Skin of body (tissue), 1 donor: ENCODE measurements at regions not wholly inside any gene's neighbourhood (a gene's known extent, or its start where the extent isn't known, plus 50 kb on each side); places are given as distances from the start of the nearest gene placed in this dataset.
"Not testable (repeated sequence)": the region's sequence is repeated elsewhere in the genome, so short reads cannot be mapped to it uniquely, and the experiment has no call there.

Source experiments
- DNase-seq: peaks from one replicate; lab custom pipeline; 2025; lab: John Stamatoyannopoulos, UW

GRCh38 chr1:181948372-181948771 lies 113.1 kb downstream of the ZNF648 start:
- DNase-seq, result no peak

DNA sequence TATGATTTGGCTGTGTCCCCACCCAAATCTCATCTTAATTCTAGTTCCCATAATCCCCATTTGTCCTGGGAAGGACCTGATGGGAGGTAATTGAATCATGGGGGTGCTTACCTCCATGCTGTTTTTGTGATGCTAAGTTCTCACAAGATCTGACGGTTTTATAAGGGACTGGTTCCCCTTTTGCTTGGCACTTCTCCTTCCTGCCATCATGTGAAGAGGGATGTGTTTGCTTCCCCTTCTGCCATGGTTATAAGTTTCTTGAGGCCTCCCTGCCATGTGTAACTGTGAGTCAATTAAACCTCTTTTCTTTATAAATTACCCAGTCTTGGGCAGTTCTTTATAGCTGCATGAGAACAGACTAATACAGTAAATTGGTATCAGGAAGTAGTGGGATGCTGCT lies 114.1 kb downstream of the ZNF648 start:
- DNase-seq, result no peak

GRCh38 chr1:181936768-181937581 lies 124.5 kb downstream of the ZNF648 start:
- DNase-seq, result no peak

DNA sequence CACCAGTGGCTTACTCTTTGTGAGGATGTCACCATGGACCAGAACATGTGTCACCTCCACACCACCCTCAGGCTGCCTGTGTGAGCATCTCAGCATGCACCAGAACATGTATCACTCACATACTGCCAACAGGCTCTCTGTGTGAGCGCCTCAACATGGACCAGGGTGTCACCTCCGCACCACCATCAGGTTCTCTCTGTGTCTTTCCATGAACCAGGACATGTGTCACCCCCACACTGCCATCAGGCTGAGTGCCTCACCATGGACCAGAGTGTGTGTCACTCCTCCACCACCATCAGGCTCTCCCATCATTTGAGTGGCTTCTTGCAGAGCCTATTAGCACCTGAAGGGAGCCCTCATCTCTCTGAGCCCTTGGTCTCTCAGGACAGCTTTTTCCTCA lies 125.2 kb downstream of the ZNF648 start:
- DNase-seq, result no peak

DNA sequence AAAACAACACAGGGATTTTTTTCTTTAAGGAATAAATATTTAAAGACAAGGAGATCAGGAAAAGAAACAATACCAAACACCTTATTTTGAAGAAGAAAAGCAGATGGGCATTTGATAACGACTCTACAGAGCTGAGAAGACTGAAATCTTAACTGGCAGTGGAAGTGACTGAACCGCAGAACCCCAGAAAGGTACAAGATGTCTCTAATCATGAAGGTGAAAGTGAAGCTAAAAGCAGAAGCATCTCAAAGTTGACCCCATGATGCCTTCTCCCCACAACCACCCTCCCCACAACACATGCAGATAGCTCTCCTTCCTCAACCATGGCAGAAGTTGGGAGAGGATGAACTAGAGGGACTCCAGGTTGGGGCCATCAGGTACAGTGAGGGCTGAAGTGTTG lies 129.6 kb downstream of the ZNF648 start:
- no peak for DNase-seq

DNA sequence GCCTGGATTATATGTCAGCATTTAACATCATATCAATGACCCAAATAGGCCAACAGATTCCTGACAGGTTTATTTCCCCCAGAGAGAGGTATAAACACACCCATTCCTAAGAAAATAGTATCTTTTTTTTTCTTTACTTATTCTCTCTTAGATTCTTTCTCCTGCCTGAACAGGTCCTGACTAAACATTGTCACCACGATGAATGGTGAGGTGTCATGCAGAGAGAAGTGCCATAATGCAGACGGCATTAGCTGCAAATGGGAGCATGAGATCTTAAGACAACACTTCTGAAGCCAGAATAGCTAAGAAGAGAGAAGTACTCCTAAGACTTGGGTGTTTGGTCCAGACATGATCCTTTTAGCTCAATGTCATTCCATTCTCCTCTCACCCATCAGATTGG lies 131.3 kb downstream of the ZNF648 start:
- no peak for DNase-seq

DNA sequence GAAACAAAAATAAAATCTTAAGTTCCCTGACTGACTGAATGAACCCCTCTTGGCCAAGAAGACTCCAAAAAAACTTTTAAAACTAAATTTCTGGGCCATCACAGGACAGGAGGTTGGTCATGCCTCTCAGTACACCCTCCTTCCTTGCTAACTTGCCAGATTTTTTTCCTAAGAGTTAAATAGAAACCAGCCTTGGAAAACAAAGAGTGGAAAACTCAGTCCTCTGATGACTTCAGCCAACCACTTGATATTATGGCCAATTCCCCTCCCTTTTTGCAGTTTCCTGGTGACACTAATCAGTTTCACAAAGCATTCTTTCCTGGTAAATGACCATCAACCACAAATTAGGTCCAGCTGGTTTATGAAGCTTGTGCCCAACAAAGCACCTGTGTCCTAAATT lies 134.8 kb downstream of the ZNF648 start:
- DNase-seq, result no peak

GRCh38 chr1:181924034-181924433 lies 137.5 kb downstream of the ZNF648 start:
- DNase-seq, result not testable (repeated sequence)

DNA sequence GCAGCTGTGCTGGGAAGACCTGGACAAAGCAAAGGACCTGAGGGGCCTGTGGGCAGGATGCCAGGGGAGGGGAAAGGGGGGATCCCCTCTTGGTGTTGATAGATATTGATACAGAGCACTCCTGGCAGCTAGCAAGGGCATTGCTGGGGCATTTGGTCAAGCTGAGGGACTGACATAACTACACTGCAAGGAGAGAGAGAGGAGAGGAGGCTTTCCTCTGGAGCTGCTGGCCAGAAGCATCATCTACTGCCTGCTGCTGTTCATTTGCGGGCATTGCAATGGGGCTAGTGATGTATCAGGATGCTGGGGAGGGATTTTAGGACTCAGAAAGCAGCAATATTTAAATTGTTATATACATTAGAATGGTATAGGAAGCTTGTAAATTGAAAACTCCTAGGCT lies 142.0 kb downstream of the ZNF648 start:
- no peak for DNase-seq

DNA sequence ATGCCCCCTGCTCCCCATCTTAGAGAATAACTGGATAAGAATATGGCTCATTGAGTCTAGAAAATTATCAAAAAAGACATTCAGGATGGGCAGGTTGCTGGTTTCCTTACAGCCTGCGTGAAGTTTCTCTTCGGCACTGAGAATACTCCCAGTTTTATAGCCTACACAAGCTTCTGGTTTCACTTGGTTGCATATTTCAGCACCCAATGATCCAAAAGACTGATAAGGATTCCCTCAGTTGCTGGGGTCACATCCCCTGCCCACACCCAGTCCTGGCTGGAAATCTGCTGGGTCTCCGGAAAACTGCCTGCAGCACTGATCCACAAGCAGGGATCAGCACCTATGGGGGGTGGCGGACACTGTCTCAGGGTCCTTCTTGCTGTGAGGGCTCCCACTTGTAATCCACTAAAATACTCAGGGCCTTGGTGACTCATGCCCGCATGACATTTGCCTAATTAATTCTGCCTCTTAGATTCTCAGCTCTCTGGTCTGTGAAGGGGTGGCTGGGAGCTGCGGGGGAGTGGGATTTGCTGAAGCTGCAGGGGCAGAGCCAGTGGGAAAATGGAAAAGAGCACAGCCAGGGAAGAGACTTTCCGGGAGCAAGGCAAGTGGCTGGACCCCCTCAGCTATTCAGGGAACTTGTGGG lies 142.5 kb downstream of the ZNF648 start:
- no peak for DNase-seq

- no peak for DNase-seq
Observed at GRCh38 chr1:181911715-181912114, 149.8 kb downstream of the ZNF648 start.

- DNase-seq, result no peak
Observed at GRCh38 chr1:181910905-181911304, 150.6 kb downstream of the ZNF648 start.

DNA sequence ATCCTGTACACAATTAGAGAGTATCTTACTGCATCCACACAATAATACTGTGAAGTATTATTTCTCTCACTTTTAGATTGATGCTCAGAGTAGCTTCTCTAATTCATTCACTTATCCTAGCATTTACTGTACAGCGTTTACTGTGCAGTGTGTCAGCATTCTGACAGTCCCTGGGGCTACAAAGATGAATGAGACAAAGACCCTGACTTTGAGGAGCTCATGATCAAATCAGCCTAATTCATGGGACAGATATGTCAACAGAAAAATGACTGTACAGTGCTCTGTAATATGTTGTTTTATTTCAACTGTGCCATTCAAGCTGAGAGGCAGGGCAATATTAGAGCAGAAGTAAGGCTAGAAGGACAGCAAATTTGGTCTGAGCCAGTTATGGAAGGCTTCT lies 152.5 kb downstream of the ZNF648 start:
- DNase-seq, result no peak

DNA sequence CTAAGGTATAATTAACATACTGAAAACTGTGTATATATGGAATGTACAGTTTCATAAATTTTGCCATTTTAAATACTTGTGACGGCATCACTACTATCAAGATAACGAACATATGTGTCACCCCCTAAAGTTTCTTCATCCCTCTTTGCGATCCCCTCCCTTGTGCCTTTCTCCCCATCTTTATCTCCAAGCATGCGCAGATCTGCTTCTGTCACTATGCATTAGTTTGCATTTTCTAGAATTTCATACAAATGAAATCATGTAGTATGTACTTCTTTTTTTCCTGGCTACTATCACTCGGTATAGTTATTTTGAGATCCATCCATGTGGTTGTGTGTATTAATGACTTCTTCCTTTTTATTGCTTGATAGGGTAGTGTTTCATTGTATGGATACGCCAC lies 154.9 kb downstream of the ZNF648 start:
- no peak for DNase-seq

DNA sequence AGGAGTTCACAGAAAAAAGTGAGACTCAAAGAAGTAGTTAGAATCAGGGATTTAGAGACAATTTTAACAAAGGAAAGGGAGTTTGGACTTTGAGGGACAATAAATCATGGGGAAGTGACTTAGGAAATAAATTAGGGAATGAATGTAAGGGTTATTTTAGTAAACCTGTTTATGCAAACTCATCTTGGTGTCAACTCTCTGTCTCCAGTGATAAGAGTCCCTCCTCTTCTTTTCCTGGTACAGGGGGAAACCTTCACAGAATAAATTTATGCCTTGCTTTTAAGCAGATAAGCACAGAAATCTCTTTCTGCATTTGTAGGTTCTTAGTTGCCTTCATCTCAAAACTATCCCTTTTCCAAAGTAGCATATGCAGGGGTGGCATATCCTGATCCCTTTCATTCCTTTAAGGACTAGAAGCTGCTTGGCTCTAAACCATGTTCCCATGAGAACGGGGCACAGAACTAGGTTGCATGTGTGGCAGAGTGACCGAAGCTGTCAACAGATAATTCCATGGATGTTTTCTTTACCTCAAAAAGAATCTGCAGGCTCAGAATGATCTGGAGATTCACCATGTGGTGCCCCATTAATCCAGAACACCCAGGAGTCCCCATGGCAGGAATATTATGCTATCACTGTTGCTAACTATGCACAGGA lies 155.4 kb downstream of the ZNF648 start:
- DNase-seq, result no peak

- no peak for DNase-seq
Observed at GRCh38 chr1:181898773-181899172, 162.7 kb downstream of the ZNF648 start.

DNA sequence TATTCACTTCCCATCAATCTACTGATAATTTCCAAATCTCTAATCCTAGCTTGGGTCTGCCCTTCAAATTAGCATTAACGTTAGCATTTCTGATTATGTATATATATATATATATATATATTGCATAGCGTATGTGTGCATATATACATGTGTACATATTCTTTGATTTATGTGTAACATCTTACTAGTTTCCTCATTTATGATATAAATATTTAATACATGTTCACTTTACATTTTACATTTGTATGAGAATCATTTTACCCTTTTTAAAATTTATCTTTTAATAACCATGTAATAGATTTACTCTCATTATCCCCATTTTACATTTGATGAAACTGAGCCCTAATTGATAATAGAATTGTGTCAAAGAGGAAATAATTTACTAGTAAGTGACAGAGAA lies 164.7 kb downstream of the ZNF648 start:
- DNase-seq, result no peak

- no peak for DNase-seq
Observed at GRCh38 chr1:181894439-181894859, 167.1 kb downstream of the ZNF648 start.

GRCh38 chr1:181893937-181894336 lies 167.6 kb downstream of the ZNF648 start:
- no peak for DNase-seq

GRCh38 chr1:181893150-181893549 lies 168.4 kb downstream of the ZNF648 start:
- DNase-seq, result not testable (repeated sequence)

- DNase-seq, result no peak
Observed at GRCh38 chr1:181872562-181872961, 188.9 kb downstream of the ZNF648 start.

DNA sequence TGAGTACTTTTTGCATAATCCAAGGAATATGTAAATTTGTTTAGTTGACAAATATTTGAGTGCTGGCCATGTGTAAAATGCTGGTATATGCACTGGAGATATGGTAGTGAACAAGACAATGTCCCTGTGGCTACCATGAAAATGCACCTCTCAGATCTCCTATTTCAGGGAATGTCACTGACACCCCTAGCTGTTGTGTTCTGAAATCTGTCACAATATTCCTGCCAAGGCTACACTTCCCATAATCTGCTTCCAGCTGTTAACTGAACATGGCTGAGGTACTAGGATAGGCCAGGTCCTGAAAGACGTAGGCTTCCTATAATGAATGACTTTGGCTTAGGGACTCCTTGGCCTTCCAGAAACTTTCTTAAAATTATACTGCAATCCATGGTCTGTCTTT lies 197.8 kb downstream of the ZNF648 start:
- DNase-seq, result no peak

DNA sequence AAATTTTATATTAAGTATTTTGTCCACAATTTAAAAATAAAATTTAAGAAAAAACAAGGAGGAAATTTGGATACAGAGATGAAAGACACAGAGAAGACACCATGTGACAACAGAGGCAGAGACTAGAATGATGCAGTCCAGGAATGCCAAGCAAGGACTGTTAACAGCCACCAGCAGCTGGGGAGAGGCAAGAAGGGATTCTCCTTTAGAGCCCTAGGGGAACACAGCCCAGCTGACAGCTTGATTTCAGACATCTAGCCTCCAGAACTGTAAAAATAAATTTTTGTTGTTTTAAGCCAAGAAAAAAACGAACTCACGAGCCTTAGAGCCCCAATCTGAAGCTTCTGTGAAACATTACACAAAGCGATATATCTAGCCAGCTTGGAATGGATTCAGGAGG lies 198.5 kb downstream of the ZNF648 start:
- DNase-seq, result no peak
